T-helper 1 cell treated with Interleukin-12 subunit alpha and Interleukin-12 subunit beta and Interleukin-4 antibody, amounts not matched to agents 30 ng/mL and 1 ng/mL, for 36 hours (primary cell): ENCODE measurements at regions not wholly inside any gene's neighbourhood (a gene's known extent, or its start where the extent isn't known, plus 50 kb on each side); places are given as distances from the start of the nearest gene placed in this dataset.
"Not testable (repeated sequence)": the region's sequence is repeated elsewhere in the genome, so short reads cannot be mapped to it uniquely, and the experiment has no call there.

Experiments
- intact Hi-C: fragments of 100-400 bp; cut with micrococcal nuclease; formaldehyde crosslinking; loops from one replicate; pipeline ENCODE4 v1.15.1; 2024

GRCh38 chr18:78818961-78819360 is 160.7 kb upstream of the SALL3 start:
- intact Hi-C loops = no loop called here

DNA sequence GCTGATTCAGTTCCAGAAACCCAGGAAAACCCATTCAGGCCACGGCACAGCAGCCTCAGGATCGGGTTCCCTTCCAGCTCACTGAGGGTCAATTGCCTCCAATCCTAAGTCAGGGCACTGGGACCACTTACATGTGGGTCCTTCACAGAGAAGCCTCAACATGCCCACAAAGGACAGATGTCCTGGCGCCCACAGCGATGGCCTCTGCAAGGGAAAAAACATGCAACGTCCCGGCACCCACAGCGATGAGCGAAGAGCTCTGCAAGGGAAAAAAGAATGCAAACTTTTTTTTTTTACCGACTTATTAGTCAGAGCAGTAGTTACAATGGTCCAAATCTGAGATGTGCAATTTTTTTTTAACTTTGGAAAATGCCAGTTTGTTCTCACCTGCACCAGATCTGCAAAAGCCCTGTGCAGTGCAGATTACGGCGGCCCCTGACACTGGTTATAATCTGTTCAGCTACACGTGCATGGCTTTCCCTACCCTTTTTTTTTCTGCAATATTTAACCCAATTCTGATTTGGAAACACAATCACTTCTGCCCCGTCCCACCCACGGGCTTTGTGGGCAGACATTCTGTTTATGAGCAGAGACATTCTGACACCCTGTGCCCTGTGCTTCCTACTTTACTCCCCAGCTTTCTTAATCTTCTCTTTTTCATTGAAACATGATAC is 159.3 kb upstream of the SALL3 start:
- intact Hi-C loops = no loop called here

GRCh38 chr18:78821396-78821795 is 158.2 kb upstream of the SALL3 start:
- intact Hi-C loops = no loop called here

DNA sequence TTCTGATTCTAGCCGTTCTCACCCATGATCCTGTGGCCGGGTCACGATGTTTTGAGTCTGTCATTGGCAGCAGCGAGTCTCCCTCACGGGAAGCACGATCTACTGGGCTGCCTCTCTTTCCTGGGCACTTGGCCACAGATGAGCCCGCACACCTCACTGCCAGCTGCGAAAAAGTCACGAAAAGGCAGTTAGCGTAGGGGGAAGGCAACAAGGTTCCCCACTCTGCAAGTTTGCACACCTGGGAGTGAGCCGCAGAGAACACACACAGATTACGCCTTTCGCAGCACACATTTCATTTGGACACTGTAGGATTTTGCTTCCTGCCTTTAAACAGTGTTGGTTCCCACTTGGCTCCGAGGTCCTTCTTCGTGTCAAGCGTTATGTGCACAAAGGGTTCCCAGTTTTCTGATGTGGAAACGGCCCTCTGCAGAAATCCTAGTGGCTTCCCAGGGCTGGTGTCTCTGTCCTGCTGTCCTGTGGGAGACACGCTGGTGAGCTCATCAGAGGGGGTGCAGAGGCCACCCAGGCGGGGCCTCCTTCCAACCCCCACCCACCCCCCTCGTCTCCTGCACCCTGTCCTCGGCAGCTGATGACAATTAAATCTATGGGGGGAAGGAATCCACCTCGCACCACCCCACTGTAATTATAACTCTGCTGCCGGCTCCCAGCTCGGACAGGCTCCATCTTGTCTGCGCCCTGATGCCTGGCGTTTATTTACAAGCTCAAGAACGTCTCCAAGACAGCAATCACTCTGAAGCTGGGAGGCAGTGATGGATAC is 157.3 kb upstream of the SALL3 start:
- intact Hi-C loops = no loop called here

- intact Hi-C loops = no loop called here
Observed at GRCh38 chr18:78822949-78823285, 156.7 kb upstream of the SALL3 start.

GRCh38 chr18:78825168-78825567 is 154.4 kb upstream of the SALL3 start:
- intact Hi-C loops = no loop called here

DNA sequence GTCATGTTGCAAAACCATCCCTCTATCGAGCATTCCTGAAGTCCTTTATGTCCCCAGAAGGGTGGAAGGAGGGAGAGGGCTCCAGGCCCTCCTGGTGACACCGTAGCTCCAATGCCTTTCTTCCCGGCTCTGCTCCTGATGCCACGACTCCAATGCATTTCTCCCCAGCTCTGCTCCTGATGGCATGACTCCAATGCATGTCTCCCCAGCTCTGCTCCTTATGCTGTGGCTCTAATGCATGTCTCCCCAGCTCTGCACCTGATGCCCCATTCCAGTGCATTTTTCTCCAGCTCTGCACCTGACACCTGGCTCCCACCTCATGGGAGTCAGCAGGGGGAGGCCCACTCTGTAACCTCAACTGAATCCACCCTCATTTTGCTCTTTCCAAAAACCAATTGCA is 153.0 kb upstream of the SALL3 start:
- intact Hi-C loops = no loop called here

DNA sequence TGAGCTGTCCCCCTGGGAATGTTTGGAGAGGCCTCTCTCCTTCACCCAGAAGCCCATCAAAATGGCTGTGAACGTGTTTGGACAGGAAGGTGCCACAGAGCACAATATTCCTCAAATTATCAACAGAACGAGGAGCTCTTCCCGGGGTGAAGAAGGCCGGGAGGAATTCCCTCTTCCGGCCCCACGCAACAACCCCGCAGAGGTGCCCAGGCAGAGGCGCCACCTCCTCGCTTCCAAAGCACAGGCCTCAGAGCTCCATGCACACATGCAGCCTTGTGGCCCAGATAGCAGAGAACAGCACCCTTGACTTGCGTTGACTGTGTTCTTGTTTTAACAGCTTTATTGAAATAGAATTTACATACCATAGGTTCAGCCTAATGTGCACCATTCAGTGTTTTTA is 152.5 kb upstream of the SALL3 start:
- intact Hi-C loops = no loop called here

DNA sequence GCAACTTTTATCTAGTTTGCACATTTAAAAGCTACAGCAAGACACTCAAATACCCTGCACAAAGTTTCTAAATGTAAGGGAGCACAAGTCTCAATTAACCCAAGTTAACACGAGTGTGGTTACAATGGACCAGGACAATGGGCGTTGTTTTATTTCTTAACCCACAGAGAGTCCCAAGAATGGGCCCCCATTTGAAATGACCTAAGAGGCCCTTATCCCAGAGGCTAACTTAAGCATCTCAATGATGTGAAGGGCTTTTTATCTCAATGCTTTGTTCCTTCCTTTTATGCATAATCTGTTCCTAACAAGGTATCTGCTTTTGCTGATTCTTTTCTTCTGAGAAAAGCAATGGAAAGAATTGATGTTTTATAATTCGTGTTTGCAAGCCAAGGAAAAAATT is 151.5 kb upstream of the SALL3 start:
- intact Hi-C loops = no loop called here

DNA sequence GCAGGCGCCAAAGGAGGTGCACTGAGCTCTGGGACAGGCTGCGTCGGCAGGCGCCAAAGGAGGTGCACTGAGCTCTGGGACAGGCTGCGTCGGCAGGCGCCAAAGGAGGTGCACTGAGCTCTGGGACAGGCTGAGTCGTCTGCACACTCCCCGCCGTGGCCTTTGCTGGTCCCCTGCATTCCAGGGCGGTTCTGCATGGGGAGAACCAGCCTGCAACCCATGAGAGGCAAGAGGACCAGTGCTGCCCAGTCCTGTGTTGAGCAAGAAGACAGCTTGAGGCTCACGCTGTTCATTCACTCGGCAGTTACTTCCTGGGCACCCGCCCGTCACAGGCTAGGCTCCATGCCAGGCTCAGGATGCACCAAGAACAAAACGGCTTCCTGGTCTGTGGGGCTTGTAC is 150.6 kb upstream of the SALL3 start:
- intact Hi-C loops = not testable (repeated sequence)

DNA sequence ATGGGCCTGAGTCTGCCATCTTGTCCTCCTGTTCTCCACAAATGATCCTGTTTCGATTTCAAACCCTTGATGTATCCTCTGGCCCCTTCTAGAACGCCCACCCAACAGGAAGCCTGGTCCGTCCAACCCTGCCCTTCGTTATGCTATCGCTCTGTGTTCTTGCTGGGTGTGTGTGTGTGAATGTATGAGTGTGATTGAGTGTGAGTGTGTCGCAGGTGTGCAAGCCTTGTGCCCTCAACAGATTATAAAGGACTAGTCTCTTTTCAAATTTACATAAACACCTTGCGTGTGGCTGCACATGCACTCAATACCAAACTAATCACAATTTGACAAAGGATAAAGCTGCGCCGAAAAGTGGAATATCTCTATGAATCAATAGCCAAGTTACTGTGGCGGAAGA is 149.5 kb upstream of the SALL3 start:
- intact Hi-C loops = no loop called here

GRCh38 chr18:78830826-78831225 is 148.8 kb upstream of the SALL3 start:
- intact Hi-C loops = no loop called here

DNA sequence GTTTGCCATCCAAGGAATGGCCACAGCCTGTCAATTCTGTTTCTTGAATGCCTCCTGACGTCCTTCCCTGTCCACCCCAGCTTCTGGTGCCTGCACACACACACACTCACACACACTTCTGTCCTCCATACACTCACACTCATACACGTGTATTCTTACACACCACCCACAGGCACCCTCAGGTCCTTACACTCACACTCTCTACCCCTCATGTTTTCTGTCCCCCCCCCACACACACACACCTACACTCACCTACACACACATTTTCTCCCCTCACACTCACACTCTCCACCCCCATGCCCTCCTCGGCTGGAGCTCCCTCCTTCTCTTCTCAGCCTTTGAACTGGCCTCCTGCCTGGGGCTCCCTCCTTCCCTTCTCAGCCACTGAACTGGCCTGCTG is 148.0 kb upstream of the SALL3 start:
- intact Hi-C loops = no loop called here

GRCh38 chr18:78833833-78834232 is 145.8 kb upstream of the SALL3 start:
- intact Hi-C loops = no loop called here

DNA sequence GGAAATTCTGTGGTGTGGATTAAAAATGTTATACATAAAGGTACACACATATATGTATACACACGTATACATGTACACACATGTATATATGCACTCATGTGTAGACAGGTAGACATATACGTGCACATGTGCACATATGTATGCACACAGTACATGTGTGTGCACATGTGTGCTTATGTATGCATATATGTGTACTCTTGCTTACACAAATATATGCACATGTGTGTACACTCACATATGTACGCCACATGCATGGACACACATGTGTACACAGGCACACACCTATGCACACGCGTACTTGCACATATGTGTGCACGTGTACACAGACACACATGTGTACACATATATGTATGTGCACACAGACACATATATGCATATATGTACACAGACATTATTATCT is 142.8 kb upstream of the SALL3 start:
- intact Hi-C loops = no loop called here

DNA sequence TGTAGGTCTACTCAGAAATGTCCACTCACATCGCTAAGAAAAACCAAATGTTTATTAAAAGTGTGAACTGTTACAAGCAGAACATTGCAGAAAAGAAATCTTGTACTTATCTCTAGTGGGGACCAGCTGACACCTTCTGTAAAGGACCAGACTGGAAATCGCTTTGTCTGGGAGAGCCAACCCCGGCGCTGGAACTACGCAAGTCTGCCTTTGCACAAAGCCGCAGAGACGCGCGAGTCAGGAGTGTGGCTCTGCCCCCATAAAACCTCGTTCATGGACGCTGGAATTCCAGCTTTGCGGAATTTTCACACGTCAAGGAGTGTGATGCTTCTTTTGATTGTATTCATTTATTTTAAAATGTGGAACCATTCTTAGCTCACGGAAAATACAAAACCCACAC is 141.9 kb upstream of the SALL3 start:
- intact Hi-C loops = no loop called here

DNA sequence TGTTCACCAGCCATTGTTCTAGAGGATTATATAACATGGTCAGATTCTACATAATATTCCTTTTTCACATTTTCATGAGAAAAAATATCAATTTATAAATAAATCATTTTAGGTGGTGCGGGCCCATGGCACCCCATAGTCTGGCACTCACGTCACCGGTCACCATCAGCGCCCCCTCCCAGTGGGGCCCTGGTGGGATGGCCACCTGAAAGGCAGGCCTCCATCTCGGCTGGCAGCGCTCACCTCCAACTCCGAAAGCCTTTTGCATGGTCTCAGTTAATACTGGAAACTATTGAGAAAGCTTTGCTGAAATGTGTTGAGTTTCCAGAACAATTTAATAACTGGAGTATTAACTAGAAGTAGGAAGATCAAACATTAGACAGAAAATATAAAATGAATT is 141.4 kb upstream of the SALL3 start:
- intact Hi-C loops = no loop called here

- intact Hi-C loops = no loop called here
Observed at GRCh38 chr18:78849046-78849445, 130.6 kb upstream of the SALL3 start.

- intact Hi-C loops = no loop called here
Observed at GRCh38 chr18:78849458-78849857, 130.2 kb upstream of the SALL3 start.

DNA sequence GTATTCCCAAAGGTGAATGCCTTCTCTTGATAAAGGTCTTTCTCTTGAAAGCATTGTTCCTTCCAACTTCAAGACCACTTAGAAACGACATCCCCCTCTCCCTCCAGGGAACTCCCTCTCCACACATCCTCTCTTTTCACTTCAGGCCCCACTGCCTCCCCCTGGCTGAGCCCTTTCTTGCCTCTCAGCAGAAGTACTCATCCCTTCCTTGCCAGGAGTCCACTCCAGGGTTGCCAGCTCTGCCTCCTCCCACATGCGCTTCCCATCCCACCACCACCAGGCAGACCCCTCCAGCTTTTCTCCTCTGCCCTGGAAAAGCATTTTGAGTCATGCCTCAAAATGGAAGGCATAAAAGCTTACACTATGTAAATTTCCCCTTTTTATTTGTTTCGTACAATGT is 126.3 kb upstream of the SALL3 start:
- intact Hi-C loops = no loop called here

DNA sequence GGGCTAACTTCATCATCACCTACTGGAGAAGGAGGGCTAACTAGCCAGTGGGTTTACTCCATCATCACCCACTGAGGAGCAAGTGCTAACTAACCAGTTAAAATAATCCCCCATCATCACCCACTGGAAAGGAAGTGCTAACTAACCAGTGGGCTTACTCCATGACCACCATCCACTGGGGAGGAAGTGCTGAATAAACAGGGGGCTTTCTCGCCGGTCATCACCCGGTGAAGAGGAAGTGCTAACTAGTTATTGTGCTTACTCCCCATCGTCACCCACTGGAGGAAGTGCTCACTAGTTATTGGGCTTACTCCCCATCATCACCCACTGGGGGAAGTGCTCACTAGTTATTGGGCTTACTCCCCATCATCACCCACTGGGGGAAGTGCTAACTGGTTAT is 124.4 kb upstream of the SALL3 start:
- intact Hi-C loops = no loop called here

DNA sequence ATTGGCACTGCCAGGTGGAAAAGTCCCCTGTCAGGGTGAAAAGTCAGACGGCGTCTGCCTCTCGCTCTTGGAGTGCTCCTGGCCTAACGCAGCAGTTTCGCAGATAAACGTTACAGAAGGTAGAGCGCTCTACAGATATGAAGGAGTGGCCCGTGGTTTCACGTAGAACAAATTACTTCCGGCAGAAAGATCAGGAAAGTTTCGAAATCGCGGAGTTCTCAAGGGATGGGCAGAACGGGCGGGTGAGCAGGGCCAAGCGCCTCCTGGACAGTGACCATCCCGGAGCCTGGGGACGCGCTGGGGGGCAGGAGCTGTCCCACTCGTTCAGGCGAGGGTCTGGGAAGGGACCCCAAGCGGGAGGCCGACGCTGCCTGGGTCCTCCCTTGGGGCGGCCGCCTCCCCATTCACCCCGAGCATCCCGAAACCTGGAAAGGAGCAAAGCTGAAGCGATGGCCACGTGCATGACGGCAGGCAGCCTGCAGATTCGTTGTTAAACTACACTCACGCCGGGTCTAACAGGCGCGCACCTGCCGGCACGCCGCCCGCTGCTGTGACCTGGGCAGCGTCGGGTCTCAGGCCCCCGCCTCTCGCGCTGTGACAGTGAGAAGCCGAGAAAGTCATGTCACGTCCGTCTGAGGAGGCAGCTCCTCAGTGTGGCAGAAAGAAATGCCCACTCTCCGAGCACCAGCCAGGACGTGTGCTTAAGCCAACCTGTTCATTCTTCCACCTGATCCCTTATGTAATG is 122.9 kb upstream of the SALL3 start:
- intact Hi-C loops = no loop called here
